ENCODE measurements at regions not wholly inside any gene's neighbourhood (a gene's known extent, or its start where the extent isn't known, plus 50 kb on each side); places are given as distances from the start of the nearest gene placed in this dataset.

GRCh38 chr14:58850011-58850410, 212.2 kb downstream of the DACT1 start:
- DNase-seq (ENCODE audit: extremely low read depth, low read depth), result no peak
- no peak overlapping the region for H3K4me3 ChIP-seq (replicated peaks; ENCODE audit: low read depth, low read length)
- no peak for TF ChIP-seq CTCF (IDR thresholded peaks at IDR 0.05; ENCODE audit: low read depth, low read length, missing control alignments)

- DNase-seq (ENCODE audit: extremely low read depth, low read depth), result no peak
- no peak overlapping the region for H3K4me3 ChIP-seq (replicated peaks; ENCODE audit: low read depth, low read length)
- no peak for TF ChIP-seq CTCF (IDR thresholded peaks at IDR 0.05; ENCODE audit: low read depth, low read length, missing control alignments)
Observed at GRCh38 chr14:58861586-58861985, 223.8 kb downstream of the DACT1 start.

GRCh38 chr14:58862416-58863160, 224.8 kb downstream of the DACT1 start:
- H3K4me3 ChIP-seq (replicated peaks; ENCODE audit: low read depth, low read length), result no peak overlapping the region
- TF ChIP-seq CTCF (IDR thresholded peaks at IDR 0.05; ENCODE audit: low read depth, low read length, missing control alignments), result no peak
- no peak for DNase-seq (ENCODE audit: extremely low read depth, low read depth)

GRCh38 chr14:58863661-58864345, 226.0 kb downstream of the DACT1 start:
- no peak for DNase-seq (ENCODE audit: extremely low read depth, low read depth)
- TF ChIP-seq CTCF (IDR thresholded peaks at IDR 0.05; ENCODE audit: low read depth, low read length, missing control alignments), result no peak
- H3K4me3 ChIP-seq (replicated peaks; ENCODE audit: low read depth, low read length), result no peak overlapping the region

- peak; percentile 90 for DNase-seq (ENCODE audit: extremely low read depth, low read depth)
- TF ChIP-seq CTCF (IDR thresholded peaks at IDR 0.05; ENCODE audit: low read depth, low read length, missing control alignments), result no peak
- no peak overlapping the region for H3K4me3 ChIP-seq (replicated peaks; ENCODE audit: low read depth, low read length)
Observed at GRCh38 chr14:58864751-58865513, 227.2 kb downstream of the DACT1 start.

GRCh38 chr14:58865514-58866281, 227.9 kb downstream of the DACT1 start:
- no peak for TF ChIP-seq CTCF (IDR thresholded peaks at IDR 0.05; ENCODE audit: low read depth, low read length, missing control alignments)
- H3K4me3 ChIP-seq (replicated peaks; ENCODE audit: low read depth, low read length), result no peak overlapping the region
- peak; percentile 81 for DNase-seq (ENCODE audit: extremely low read depth, low read depth)
